SK-N-MC (cell line): ENCODE measurements at regions not wholly inside any gene's neighbourhood (a gene's known extent, or its start where the extent isn't known, plus 50 kb on each side); places are given as distances from the start of the nearest gene placed in this dataset.

Experiments used
- EZH2 ChIP-seq: fragments of 200-600 bp; sonication (generic); IDR thresholded peaks from one replicate; pipeline ENCODE4 v1.6.1; 2017; ENCODE audit warnings: antibody characterized with exemption
- FOXP2 ChIP-seq: optimal IDR thresholded peaks from 2 replicates; pipeline ENCODE3; 2011; ENCODE audit warnings: mild to moderate bottlenecking, moderate library complexity; ENCODE audit not compliant: insufficient read depth; ENCODE audit errors: extremely low read length, control extremely low read depth
- POLR2AphosphoS5 ChIP-seq: IDR thresholded peaks from 2 replicates; pipeline ENCODE4 v1.6.1; 2012; ENCODE audit warnings: mild to moderate bottlenecking, low read depth, low read length, borderline replicate concordance

DNA sequence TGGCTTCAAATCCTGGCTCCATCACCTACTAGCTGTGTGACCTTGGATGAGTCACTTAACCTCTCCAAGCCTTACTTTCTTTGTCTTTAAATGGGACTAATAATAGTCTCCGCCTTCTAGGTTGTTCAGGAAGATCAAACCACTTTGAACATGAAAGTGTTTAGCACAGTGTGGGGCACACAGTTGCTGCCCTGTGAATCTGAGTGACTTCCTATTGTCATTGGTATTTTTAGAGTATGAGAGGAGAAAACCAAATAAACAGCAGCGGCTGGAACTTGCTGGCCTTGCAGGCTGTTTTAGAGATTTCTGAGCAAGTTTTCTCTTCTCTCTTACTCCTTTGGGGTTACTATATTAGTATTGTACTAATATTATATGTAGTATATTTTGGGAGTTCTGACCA is 120.7 kb upstream of the MYL2 start:
- TF ChIP-seq EZH2 (no peak), POLR2AphosphoS5 (no peak), FOXP2 (no peak)
